Gastroesophageal sphincter (tissue), 4 donors: ENCODE measurements at regions not wholly inside any gene's neighbourhood (a gene's known extent, or its start where the extent isn't known, plus 50 kb on each side); places are given as distances from the start of the nearest gene placed in this dataset.

Experiments used
- ATAC-seq: fragments of 150-250 bp; one replicate; pipeline ENCODE4 v1.9.1; 2016; ENCODE audit warnings: mild to moderate bottlenecking, moderate library complexity
- H3K27ac ChIP-seq, 4 donors: fragments of 200-600 bp; sonication (generic) in 3 of 4; 1 replicate in 3 of 4; 2 replicates in 1 of 4; pipeline ENCODE4 v1.5.1; 2016 to 2019
- H3K27me3 ChIP-seq: fragments of 200-600 bp; sonication (generic); one replicate; pipeline ENCODE4 v1.5.1; 2019
- H3K36me3 ChIP-seq, 2 donors: fragments of 200-600 bp; sonication (generic); one replicate each; pipeline ENCODE4 v1.5.1; 2019; ENCODE audit warnings: control low read depth in 1 of 2
- H3K4me1 ChIP-seq, 3 donors: fragments of 200-600 bp; sonication (generic); 1 replicate in 2 of 3; 2 replicates in 1 of 3; pipeline ENCODE4 v1.5.1; 2016 to 2019; ENCODE audit warnings: control low read depth in 2 of 3
- H3K4me3 ChIP-seq, 2 donors: fragments of 200-600 bp; sonication (generic); one replicate each; pipeline ENCODE4 v1.5.1; 2019; ENCODE audit warnings: mild to moderate bottlenecking in 1 of 2, moderate library complexity in 1 of 2
- H3K9me3 ChIP-seq, 3 donors: fragments of 200-600 bp; sonication (generic); one replicate each; pipeline ENCODE4 v1.5.1; 2017 to 2019; ENCODE audit warnings: control low read depth in 2 of 3
- CTCF ChIP-seq, 4 experiments: fragments of 200-600 bp in 2 of 4; fragments of 450-650 bp in 2 of 4; sonication (generic) in 1 of 4; IDR thresholded peaks; one replicate each; pipeline ENCODE4 v1.5.1; 2017 to 2019; ENCODE audit warnings: antibody characterized with exemption in 4 of 4, mild to moderate bottlenecking in 2 of 4, moderate library complexity in 2 of 4
- EP300 ChIP-seq: sonication (generic); formaldehyde crosslinking; IDR thresholded peaks from one replicate; pipeline ENCODE4 v1.6.1; 2017; ENCODE audit warnings: antibody characterized with exemption, mild to moderate bottlenecking
- POLR2A ChIP-seq, 2 donors: fragments of 450-650 bp; IDR thresholded peaks; one replicate each; pipeline ENCODE4 v1.6.1; 2017; ENCODE audit warnings: antibody characterized with exemption in 2 of 2, mild to moderate bottlenecking in 2 of 2, moderate library complexity in 1 of 2
- POLR2AphosphoS5 ChIP-seq: sonication (generic); formaldehyde crosslinking; IDR thresholded peaks from one replicate; pipeline ENCODE4 v1.6.1; 2017; ENCODE audit warnings: antibody characterized with exemption
- WGBS, 2 donors: methylation state at CpG; one replicate each; pipeline ENCODE4 v1.1.5; 2018; ENCODE audit warnings: low coverage in 1 of 2; 5-methylcytosine and 5-hydroxymethylcytosine counted together

- no peaks in the 10 kb centered on the region for H3K9me3 ChIP-seq
- H3K4me1 ChIP-seq, result no peaks in the 10 kb centered on the region
- no peak for ATAC-seq
- no peaks in the 10 kb centered on the region for H3K27me3 ChIP-seq
- WGBS, 2 donors, result 55 to 75% methylated on average over 2 of the region's 2 CpGs
- no peak overlapping the region for H3K4me3 ChIP-seq
- no peak for TF ChIP-seq POLR2AphosphoS5
- TF ChIP-seq EP300, result no peak
- no peak for TF ChIP-seq CTCF (IDR thresholded peaks at IDR 0.05)
- TF ChIP-seq POLR2A (IDR thresholded peaks at IDR 0.05), result no peak
- H3K36me3 ChIP-seq, result no peaks in the 10 kb centered on the region
- H3K27ac ChIP-seq, result no peak overlapping the region
Observed at GRCh38 chr3:103495186-103495585, 1060.4 kb downstream of the ZPLD1 start.

DNA sequence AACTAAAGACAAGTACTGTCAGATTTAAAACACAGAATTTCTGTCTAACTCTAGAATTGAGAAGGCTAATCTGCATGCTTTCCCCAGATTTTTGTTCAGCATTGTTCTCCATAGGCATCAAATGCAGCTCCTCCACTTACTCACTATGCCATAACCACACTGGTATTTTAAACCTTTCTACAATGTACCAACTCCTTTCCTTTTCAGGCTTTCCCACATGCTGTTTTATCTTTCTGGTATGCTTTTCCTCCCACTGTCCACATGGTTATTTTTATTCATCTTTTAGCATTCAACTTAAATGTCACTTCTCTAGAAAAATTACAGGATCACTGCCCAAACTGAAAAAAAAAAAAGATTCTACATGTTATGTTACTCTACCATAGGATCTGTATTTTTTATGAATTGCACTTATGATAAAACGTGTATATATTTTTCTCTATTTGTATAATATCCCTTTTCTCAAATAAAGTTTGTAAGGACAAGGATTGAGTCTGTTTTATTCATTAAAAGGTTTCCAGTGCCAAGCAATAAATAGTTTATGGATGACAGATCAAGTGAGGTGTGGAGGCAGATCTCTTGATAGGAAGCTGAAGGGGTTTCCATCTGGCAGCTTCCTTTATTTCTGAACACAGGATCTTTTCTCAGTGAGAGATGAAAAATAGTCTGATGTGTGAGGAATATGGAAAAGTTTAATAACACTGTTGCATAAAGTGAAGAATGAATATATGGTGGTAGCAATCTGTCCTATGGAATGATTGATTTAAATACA, 1064.5 kb downstream of the ZPLD1 start:
- Histone ChIP-seq H3K4me3 (no peak overlapping the region), H3K36me3 (no peaks in the 10 kb centered on the region), H3K4me1 (no peaks in the 10 kb centered on the region), H3K9me3 (no peaks in the 10 kb centered on the region), H3K27me3 (no peaks in the 10 kb centered on the region), H3K27ac (no peak overlapping the region)
- no peak for ATAC-seq
- whole genome bisulfite sequencing, 2 donors, result 17 to 25% methylated on average over 1 of the region's 1 CpG
- no peak for TF ChIP-seq POLR2A (IDR thresholded peaks at IDR 0.05)
- TF ChIP-seq EP300, result no peak
- no peak for TF ChIP-seq CTCF (IDR thresholded peaks at IDR 0.05)

DNA sequence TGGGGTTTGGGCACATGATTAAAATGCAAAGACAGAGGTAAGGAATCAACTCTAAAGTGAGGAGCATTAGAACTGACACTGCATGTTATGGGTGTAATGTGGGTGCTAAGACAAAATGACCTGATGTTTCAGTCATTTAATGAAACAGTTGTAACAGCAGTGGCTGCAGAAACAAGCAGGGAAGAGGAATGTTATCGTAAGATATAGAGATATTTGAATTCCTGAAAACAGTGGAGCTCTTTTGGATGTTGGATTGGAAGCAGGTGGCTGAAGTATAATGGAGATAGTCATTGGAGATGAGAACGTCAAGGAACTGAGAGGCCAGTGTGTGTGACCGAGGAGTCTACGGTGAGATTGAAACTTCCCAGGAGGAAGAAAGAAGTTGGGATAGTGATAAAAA, 1065.2 kb downstream of the ZPLD1 start:
- WGBS, 2 donors, result 90% methylated on average over 4 of the region's 4 CpGs
- TF ChIP-seq EP300 (no peak), POLR2A (IDR thresholded peaks at IDR 0.05) (no peak), CTCF (IDR thresholded peaks at IDR 0.05) (no peak), POLR2AphosphoS5 (no peak)
- Histone ChIP-seq H3K4me1 (no peaks in the 10 kb centered on the region), H3K36me3 (no peaks in the 10 kb centered on the region), H3K27me3 (no peaks in the 10 kb centered on the region), H3K4me3 (no peak overlapping the region), H3K9me3 (no peaks in the 10 kb centered on the region), H3K27ac (no peak overlapping the region)
- ATAC-seq, result no peak

DNA sequence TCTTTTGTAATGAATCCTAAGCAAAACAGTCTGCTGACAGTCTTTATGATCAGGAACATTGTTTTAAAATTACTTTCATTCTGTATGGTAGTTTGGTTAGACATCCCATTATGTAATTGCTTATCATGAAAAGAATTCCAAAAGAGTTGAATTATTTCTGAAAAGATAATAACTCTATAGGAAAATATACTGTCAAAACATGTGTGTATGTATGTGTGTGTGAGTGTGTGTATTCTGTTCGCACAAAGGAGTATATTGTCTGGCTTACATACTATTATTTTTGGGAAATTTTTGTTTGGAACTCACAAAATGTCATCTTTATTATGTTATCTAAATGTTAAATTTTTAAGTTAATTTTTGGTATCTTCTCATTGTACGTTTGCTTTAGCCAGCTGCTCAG, 1075.9 kb downstream of the ZPLD1 start:
- WGBS, 2 donors, result 58 to 63% methylated on average over 2 of the region's 2 CpGs
- Histone ChIP-seq H3K27me3 (no peaks in the 10 kb centered on the region), H3K4me1 (no peaks in the 10 kb centered on the region), H3K9me3 (no peaks in the 10 kb centered on the region), H3K27ac (no peak overlapping the region), H3K4me3 (no peak overlapping the region), H3K36me3 (no peaks in the 10 kb centered on the region)
- TF ChIP-seq EP300 (no peak), POLR2AphosphoS5 (no peak), CTCF (IDR thresholded peaks at IDR 0.05) (no peak), POLR2A (IDR thresholded peaks at IDR 0.05) (no peak)
- ATAC-seq, result no peak

- H3K4me3 ChIP-seq, result no peak overlapping the region
- H3K4me1 ChIP-seq, result no peaks in the 10 kb centered on the region
- no peaks in the 10 kb centered on the region for H3K9me3 ChIP-seq
- no peak overlapping the region for H3K27ac ChIP-seq
- no peaks in the 10 kb centered on the region for H3K36me3 ChIP-seq
- ATAC-seq, result no peak
- no peaks in the 10 kb centered on the region for H3K27me3 ChIP-seq
- 67% methylated on average over 1 of the region's 1 CpG for WGBS, 2 donors
- TF ChIP-seq POLR2AphosphoS5 (no peak), POLR2A (IDR thresholded peaks at IDR 0.05) (no peak), CTCF (IDR thresholded peaks at IDR 0.05) (no peak), EP300 (no peak)
Observed at GRCh38 chr3:103511891-103512290, 1077.1 kb downstream of the ZPLD1 start.
